Vagina (tissue), 2 donors: ENCODE measurements at regions not wholly inside any gene's neighbourhood (a gene's known extent, or its start where the extent isn't known, plus 50 kb on each side); places are given as distances from the start of the nearest gene placed in this dataset.

ENCODE experiments used
- POLR2AphosphoS5 ChIP-seq, 2 donors: sonication (generic); formaldehyde crosslinking; IDR thresholded peaks; one replicate each; pipeline ENCODE4 v1.9.0; 2017; ENCODE audit warnings: antibody characterized with exemption in 2 of 2, mild to moderate bottlenecking in 2 of 2, low read depth in 1 of 2; ENCODE audit not compliant: insufficient read depth in 1 of 2
- TF ChIP-seq, protein P1 (sequence below), 3 experiments: fragments of 450-650 bp in 2 of 3; fragments of 200-600 bp in 1 of 3; sonication (generic) in 1 of 3; IDR thresholded peaks; one replicate each; pipeline ENCODE4 v1.5.1; 2017 to 2019; ENCODE audit warnings: antibody characterized with exemption in 3 of 3, mild to moderate bottlenecking in 2 of 3, moderate library complexity in 2 of 3

DNA sequence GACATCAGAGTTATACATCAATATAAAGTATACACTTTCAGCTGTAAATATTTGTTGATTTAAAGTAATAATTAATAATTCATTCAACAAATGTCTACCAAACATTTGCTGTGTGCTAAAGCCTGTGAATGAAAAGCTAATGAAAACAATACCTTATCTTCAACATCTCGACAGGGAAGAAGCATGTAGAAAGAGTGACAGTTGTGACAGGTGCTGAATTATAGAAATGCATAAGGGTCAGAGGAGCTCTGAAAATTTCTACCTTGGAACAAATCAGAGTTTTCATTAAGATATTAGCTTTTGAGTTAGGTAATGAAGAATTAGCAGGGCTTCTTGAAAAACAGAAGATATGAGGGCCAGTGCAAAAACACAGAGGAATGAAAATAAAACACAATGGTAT is 739.2 kb downstream of the VGLL3 start:
- TF ChIP-seq, protein P1, sequence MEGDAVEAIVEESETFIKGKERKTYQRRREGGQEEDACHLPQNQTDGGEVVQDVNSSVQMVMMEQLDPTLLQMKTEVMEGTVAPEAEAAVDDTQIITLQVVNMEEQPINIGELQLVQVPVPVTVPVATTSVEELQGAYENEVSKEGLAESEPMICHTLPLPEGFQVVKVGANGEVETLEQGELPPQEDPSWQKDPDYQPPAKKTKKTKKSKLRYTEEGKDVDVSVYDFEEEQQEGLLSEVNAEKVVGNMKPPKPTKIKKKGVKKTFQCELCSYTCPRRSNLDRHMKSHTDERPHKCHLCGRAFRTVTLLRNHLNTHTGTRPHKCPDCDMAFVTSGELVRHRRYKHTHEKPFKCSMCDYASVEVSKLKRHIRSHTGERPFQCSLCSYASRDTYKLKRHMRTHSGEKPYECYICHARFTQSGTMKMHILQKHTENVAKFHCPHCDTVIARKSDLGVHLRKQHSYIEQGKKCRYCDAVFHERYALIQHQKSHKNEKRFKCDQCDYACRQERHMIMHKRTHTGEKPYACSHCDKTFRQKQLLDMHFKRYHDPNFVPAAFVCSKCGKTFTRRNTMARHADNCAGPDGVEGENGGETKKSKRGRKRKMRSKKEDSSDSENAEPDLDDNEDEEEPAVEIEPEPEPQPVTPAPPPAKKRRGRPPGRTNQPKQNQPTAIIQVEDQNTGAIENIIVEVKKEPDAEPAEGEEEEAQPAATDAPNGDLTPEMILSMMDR (IDR thresholded peaks at IDR 0.05) = no peak
- no peak for TF ChIP-seq POLR2AphosphoS5 (IDR thresholded peaks at IDR 0.05; ENCODE audit: insufficient read depth in 1 of 2, low read depth in 1 of 2)
